GM19455 (cell line): ENCODE measurements at regions not wholly inside any gene's neighbourhood (a gene's known extent, or its start where the extent isn't known, plus 50 kb on each side); places are given as distances from the start of the nearest gene placed in this dataset.

ENCODE experiments used
- ATAC-seq: cut with Tn5 transposase; IDR thresholded peaks from one replicate; pipeline ENCODE4 v1.9.1; 2021; ENCODE audit not compliant: unreplicated experiment

DNA sequence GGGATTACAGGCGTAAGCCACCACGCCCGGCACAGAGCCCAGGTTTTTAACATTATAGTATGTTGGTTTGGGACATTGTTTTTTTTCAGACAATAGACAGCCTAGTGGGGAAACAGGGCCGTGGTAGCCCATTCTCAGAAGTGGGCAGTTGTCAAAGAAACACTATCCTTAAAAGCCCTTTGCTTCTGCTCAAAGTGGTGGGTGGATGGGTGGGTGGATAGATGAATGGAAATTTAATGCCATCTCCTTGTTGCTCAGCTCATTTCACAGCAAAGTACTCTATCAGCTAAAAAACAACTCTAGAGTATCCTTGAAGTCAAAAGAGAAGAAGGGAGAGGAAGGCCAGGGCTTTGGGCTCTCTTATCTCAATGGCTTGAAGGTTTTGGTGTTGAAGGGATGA, 137.8 kb downstream of the RRAGC start:
- ATAC-seq: no peak

DNA sequence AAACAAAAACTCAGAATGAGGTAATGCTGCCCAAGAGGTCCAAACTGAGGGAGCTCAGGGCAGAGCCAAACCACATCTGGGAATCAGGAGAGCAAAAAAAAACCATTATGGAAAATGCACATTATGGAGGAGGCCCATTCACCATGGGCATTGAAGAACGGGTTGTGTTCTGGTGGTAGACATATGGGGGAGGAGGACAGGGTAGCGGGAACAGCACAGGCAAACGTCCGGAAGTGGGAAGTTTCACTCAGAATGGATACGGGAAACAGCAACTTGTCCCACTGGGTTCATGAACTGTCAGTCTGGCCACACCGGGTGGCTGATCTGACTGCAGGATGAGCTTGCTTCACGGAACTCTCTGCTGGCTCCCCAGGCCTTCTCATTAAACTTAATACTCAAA, 139.7 kb downstream of the RRAGC start:
- no peak for ATAC-seq

DNA sequence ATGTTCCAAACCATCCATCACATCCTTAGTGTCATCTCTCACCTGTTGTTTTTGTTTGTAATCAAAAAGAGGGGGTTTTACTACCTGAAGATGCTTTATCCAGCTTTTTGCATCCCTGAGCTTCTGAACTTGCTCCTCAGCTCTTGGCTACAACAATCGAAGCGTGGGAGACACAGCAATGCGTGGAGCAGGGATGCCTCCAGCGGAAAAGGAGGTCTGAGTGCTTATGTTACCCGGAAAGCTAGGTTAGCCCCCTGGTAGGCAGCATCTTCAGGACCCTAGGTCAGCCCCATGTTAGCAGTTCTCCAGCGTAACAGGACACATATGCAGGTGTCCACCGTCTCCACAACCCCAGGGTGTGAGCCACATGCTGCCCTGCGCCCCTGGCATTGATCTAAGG, 141.5 kb downstream of the RRAGC start:
- ATAC-seq: no peak

DNA sequence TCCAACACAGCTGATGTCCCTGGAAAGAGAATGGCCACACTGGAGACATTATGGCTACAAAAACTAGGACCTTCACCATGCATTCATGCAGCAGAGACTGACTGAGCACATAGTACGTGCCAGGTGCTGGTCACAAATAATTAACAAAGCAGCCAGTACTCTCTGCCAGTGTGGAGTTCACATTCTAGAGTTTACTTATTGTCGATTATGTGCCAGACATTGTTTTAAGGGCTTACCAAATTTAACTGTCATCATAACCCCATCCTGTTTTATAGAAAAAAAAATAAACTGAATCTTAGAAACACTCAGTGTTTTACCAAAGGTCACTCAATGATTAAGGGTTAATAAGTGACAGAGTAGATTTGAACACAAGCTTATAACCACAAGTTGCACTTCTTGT, 143.3 kb downstream of the RRAGC start:
- no peak for ATAC-seq

DNA sequence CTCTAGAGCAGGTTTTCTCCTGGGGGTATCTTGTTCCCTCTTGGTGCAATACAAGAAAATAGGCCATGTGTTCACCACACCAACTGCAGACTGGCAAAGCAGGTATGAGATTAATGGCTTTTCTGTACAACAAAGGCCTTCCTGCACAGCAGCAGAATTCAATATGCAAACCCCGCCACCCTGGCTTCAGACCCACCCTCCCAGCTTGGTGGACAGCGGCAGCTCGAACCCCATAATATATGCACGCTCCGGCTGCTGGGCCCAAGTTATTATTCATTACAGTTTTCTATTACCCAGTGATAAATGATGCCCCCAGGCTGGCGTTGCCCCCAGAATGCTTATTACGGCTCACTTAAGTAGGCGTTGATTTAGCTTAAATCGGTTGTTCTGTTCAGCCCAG, 144.2 kb downstream of the RRAGC start:
- ATAC-seq: no peak

DNA sequence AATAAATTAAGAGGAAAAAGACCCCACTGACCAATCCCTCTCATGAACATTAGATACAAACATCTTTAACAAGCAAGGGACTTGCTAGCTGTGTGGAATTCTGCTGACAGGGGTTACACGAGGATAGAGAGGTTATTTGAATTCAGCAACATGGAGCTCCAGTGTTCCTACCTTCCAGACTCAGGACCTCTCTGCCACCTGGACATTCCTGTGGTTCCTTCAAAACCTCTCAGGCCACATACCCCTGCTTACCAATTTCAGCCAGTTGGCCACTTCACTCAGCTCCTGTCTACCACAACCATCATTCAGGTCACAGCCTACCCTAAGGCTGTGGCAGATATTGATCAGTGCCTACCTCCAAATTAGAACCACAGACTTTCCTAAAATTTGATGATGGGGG, 147.5 kb downstream of the RRAGC start:
- ATAC-seq: no peak

DNA sequence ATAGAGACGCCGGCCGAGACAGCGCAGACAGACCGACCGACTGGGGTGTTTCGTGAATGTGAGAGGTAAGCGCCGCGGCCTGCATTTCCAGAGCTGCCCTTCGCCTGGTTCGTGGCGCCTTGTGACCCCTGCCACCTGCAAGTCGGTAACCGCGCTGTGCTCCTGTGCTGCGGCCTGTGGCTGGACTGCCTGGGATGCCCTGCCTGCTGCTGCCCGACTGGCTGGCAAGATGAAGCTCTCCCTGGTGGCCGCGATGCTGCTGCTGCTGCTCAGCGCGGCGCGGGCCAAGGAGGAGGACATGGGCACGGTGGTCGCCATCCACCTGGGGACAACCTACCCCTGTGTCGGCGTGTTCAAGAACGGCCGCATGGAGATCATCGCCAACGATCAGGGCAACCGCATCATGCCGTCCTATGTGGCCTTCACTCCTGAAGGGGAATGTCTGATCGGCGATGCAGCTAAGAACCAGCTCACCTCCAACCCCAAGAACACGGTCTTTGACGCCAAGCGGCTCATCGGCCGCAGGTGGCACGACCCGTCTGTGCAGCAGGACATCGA, 150.8 kb downstream of the RRAGC start:
- ATAC-seq: no peak

DNA sequence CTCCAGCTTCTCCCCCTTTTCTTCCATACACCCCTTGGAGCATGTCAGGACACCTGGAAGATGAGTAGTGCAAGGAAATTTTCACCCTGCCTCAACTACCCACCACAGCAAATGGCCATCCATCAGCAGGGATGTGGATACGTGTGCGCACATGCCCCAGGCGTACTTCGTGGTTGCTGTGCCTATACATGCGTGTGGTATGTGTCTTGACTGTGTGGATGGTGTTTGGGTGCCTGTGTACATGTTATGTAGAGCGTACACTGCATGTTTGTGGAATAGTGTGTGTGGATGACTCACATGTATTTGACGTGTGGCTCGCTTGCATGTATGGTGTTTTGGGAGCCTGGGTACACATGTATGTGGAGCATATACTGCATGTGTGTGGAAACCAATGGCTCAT, 158.5 kb downstream of the RRAGC start:
- ATAC-seq: no peak

DNA sequence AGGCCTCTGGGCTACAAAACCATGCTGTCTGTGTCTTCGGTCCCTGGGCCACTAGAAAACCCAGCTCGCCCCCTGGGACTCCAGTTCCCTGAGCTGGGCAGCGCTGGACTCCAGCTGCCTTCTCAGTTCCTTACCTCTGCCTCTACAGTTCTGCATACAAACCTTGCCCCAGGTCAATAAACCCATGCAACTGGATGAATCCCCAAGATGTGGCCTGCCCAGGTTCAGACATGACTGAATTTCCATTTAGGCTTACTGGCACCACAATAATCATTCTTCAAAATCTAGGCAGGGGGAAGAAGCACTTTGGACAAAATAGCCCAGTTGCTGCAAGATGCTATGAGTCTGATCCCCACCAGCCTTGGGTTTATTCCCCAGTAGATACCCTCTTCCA, 159.5 kb downstream of the RRAGC start:
- no peak for ATAC-seq

DNA sequence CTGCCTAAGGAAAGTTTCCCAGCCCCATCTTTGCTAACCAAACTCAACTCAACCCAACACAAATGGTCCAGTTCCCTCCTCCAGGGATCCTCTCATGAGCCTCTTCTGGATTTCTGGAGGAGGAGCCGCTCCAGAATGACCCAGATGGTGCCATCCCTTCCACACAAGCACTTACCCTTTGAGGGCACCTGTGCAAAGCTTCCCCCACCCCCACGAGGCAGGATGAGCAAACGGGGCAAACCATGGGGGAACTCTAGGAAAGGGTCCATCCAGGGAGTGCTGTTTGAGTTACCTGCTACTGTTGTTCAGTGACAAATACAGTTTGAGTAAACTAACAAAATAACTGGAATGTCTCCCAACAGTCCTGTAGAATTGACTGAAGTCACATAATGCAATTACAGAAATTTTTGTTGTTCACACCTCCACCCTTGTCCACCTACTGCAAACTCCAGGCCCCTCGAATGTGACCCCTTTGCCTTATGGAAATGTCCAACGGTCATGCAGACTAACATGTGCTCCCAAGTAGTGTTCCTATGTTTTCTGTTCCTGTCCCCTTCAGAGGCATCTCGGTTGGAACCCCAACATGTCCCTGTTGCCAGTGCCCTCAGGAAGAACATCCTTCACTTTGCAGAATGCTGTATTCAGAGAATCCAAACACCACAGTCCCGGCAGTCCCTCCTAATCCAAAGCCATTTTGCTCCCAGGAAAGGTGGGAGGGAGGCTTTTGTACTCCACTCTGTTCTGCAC, 160.1 kb downstream of the RRAGC start:
- no peak for ATAC-seq

DNA sequence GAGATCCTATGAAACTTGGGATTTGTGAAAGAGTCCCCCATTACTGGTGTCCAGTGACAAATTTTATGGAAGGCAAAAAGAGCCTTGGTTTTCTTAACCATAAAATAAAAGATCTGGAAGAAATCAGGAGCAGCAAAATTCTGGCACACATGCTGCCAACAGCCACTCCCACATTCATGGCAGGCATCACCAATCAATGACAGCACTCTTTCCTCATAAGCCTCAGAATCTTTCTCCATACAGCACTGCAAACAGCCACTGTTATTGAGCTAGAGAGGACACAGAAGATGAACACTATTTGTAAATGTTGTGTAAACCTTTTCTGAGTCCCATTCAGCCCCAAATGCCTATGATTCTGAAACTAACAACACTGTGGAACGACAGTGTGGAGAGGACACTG, 162.2 kb downstream of the RRAGC start:
- ATAC-seq: no peak

DNA sequence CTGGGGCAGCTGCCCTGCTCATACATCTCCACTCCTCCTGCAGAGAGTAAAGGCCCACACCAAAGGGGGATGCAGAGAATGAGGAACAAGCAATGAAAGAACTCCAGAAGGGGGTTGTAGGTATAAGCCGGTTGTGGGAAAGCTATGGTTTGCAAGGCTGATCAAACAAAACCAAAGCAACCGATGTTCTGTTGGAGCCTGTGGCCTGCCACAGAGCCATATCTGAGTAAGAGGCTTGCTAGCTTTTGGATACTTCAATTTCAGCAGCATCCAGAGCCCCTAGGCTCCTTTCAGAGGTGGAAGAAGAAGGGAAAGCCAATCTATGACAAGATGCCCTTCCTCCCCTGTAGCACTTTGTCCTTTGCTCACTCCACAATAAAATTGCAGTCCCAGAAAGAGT, 163.2 kb downstream of the RRAGC start:
- ATAC-seq: no peak

DNA sequence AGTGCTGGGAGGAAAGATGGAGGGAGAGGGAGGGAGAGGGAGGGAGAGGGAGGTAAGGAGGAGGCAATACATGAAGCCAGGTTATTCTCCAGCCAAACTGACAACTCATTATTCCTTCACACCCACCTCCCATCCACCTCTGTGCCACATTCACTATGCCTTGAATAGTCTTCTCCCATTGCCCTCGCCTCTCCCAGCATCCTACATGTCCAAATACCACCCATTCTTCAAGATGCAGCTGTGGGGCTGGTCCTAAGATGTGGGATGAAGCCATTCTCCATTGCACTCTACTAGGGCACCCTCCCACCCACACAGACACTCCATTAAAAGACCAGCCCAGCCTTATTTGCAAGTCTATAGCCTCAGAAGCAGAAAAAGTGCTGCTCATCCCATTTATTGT, 165.8 kb downstream of the RRAGC start:
- ATAC-seq: no peak

DNA sequence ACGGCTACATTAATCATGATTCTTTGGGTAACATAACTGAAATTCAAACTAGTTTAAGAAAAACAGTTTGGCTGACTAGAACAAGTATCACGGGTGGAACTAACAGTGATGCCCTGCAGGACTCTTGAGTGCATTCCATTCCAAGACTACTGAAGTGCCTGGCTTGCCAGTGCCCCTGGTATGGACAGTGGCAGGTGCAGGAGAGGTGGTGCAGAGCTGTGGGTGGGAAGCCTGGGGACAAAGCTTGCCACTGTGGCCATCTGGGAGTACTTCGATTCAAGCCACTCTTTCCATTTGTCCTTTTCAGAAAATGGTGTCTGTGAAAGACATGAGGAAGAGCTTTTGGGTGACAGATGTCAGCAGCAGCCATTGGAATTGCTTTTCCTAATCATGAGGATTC, 166.5 kb downstream of the RRAGC start:
- ATAC-seq: no peak

DNA sequence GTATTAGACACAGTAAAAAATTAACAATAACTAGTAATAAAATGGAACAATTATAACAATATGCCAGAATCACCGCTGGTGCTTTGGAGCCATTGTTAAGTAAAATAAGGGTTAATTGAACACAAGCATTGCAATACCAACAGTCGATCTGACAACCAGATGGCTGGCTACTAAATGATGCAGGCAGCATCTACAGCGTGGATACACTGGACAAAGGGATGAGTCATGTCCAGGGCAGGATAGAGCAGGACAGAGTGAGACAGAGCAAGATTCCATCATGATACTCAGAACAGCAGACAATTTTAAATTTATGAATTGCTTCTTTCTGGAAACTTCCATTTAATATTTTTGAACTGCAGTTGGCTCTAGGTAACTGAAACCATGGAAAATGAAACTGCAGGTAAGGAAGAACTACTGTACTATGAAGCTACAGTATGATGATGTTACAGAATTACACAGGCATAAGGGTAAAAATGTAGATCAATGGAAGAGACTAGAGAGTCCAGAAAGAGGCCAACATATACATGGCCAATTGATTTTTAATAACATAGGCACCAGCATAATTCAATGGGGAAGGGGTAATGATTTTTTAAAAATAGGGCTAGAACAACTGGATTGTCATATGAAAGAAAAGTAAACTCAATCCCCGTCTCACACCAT, 168.7 kb downstream of the RRAGC start:
- no peak for ATAC-seq

DNA sequence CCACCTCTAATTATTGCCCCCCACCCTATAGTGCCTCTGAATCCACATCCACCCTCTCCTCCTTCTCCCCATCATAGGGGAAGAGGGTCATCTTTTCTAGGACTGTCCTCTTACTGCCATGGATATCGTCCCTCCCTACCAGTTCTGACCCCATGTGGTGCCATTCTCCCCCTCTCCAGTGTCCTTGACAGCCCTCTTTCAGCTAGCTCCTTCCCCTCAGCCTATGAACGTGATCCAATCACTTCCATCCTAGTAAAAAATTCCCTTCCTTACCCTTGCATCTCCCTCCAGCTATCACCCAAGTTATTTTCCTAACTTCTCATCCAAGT, 172.7 kb downstream of the RRAGC start:
- no peak for ATAC-seq

DNA sequence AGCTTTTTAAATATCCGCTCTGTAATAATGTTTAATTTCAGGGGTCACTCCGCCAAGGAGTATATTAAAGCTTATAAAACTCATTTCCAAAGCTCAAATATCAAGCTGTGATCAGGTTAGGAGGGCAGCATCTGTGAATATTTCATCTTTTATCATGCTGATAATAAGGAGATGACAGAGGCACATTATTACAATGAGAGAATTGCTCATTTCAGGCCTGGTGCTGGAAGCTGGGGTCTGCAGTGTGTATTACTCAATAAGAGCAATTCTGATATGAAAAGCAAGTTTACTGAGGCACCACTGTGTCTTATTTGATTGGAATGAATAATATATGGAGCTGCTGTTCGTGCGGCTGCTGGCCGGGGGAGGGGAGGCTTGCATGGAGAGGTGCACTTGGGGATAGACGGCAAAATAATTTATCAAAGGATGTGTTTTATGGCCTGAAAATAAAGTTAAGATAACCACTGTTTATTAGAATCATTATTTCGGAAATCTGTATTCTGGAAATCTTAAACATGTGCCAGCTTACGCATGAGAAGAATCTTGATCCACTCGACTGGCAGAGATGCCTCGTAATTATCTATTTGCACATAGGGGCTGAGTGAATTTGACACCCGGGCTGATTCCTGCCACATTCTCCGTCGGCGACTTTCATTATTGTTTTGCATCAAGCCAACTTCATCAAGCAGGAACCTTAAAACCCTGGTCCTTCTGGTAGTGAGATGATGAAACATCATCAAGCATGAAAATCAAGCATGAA, 173.2 kb downstream of the RRAGC start:
- ATAC-seq: no peak

DNA sequence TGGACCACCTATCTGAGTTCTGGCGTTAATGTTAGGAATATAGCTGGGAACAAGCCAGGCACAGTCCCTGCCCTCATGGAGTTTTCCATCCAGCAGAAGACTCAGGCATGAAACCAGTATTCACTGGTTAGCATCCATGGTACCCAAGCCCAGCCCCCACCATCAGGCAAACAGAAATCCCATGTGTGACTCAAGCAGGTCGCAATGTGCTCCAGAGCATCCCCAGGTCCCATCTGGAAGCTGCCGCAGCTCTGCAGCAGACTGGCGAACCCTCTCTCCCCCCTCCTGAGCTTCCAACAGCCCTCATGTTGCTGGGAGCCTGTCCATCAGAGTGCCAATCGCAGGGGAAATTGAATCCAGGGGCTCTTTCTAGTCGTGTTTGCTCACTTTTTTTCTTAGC, 174.2 kb downstream of the RRAGC start:
- no peak for ATAC-seq

DNA sequence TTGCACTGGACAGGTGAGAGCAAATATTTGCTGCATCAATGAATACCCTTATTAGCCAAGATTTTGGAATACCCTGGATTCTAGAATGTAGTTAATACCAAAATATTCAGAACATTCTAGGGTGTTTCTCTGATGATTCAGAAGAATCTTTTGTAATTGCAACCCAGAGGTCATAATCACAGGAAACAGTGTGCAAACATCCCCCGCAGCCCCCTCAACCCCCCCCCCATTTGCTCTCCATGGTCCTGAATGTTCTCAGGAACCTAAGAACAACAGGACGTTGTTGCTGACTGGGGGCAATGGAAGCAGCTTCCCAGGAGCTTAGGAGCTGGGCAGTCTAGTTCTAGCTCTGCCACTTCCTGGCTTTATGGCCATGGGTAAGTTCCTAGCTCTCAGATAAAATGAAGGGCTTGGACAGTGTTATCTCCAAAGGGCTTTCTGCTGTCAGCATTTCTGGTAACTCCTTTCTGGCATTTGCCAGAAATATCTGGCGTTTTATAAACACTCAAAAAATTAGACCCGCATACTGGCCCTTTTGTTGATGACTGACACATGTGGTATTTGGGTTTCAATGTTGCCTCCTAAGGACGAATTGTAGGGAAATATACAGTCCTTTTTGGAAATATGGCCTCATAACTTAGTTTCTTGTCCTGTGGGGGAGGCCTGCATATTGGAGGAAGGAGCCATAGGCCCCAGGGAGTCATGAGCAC, 178.6 kb downstream of the RRAGC start:
- no peak for ATAC-seq

DNA sequence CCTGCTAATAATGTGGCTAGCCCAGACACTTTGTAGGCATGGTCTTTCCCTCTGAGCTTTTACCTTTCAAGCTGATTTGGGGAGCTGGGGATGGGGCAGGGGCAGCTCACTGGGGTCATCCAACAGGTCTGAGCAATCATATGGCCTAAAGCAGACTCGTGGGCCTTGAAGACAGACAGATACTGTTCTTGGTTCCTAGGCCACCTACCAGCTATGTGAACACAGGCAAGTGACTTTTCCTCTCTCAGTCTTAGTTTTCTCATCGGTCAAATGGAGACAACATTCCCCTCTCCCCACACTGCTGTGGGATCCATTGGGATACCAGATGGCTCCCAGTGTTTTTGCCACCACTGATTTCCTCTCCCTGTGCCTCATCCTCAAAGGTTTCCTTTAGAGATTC, 181.8 kb downstream of the RRAGC start:
- no peak for ATAC-seq

DNA sequence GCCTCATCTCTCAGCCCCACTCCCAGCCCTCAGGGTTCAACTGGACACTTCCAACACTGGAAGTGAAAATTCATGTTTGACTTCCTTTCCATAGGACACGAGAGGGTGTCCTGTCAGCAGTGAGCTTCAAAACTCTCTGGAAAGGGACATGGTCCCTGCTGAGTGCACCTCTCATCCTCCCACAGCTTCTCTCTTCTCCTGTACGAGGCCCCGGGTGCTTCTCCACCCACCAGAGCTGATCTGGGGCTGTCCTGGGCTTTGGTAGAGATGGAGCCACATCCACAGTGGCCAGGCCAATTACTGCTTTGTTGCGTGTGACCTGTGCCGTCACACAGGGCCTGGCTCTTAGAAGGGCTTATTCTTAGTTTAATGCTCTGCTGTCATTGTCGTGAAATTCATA, 182.3 kb downstream of the RRAGC start:
- no peak for ATAC-seq
